Thoracic aorta (tissue), 2 donors: ENCODE measurements at regions not wholly inside any gene's neighbourhood (a gene's known extent, or its start where the extent isn't known, plus 50 kb on each side); places are given as distances from the start of the nearest gene placed in this dataset.

Experiments
- ATAC-seq: fragments of 150-250 bp; one replicate; pipeline ENCODE4 v1.8.0; 2017; ENCODE audit warnings: low read depth; ENCODE audit not compliant: insufficient number of reproducible peaks, low FRiP score
- DNase-seq: peaks from one replicate; pipeline ENCODE4 v3.0.0-alpha.2; 2020; ENCODE audit warnings: low spot score
- H3K27ac ChIP-seq, 2 donors: fragments of 200-600 bp; sonication (generic); 1 replicate in 1 of 2; 2 replicates in 1 of 2; pipeline ENCODE4 v1.5.1; 2016; ENCODE audit warnings: mild to moderate bottlenecking in 2 of 2, moderate library complexity in 2 of 2
- H3K27me3 ChIP-seq: fragments of 200-600 bp; sonication (generic); replicated peaks from 2 replicates; pipeline ENCODE4 v1.6.0; 2016; ENCODE audit warnings: mild to moderate bottlenecking; ENCODE audit not compliant: insufficient read depth
- H3K36me3 ChIP-seq: fragments of 200-600 bp; sonication (generic); one replicate; pipeline ENCODE4 v1.5.1; 2016
- H3K4me1 ChIP-seq, 2 donors: fragments of 200-600 bp; sonication (generic); 1 replicate in 1 of 2; 2 replicates in 1 of 2; pipeline versions ENCODE4 v1.5.1 to v1.6.0; 2016; ENCODE audit warnings: low read depth in 2 of 2, mild to moderate bottlenecking in 1 of 2; ENCODE audit not compliant: control insufficient read depth in 1 of 2
- H3K4me3 ChIP-seq: fragments of 200-600 bp; sonication (generic); 2 replicates; pipeline ENCODE4 v1.5.1; 2016; ENCODE audit warnings: mild to moderate bottlenecking
- H3K9me3 ChIP-seq: fragments of 200-600 bp; sonication (generic); 2 replicates; pipeline ENCODE4 v1.5.1; 2016
- TF ChIP-seq, protein P1 (sequence below): fragments of 200-600 bp; sonication (generic); IDR thresholded peaks from one replicate; pipeline ENCODE4 v1.5.1; 2019; ENCODE audit warnings: antibody characterized with exemption

DNA sequence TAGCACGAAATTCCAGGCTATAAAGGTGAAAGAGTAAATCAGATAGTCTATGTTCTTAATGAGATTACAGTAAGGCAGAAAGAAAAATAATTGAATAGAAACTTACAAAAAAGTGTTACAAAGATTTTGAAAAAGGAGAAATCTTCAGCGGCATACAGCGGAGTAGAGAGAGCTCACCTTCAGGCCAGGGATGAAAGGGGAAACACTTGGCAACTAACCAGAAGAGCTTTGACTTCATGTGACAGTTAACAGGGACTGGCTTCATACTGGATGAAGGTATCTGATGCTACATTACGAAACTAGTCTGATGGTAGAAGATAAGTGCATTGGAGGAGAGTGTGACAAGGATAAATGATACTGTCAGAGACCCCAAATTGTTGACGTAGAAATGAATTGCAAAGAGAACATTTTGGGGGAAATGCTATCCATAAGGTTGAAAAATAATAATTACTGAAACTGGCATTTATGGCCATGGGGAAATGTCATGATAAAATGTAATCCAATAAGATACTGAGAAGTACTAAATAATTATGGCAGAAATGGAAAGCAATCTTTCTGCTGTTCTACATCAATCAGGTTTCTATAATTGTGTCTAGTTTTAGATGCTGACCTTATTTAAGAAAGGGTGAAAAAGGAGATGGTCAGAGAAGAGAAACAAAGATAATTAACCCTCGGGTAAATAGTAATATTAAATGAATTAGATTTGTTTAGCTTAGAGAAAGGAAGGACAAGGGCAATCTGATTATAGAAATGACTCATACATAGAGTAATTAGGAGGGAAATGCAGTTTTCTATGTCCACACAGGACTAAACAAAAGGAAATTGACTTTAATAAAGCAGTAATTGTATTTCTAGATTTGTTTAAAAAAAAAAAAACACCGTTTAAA lies 808.7 kb downstream of the NCAM2 start:
- DNase-seq: no peak
- ATAC-seq: no peak

GRCh38 chr21:21807598-21807903 lies 809.3 kb downstream of the NCAM2 start:
- Histone ChIP-seq H3K27ac (no peak overlapping the region), H3K4me1 (no peaks in the 10 kb centered on the region), H3K36me3 (no peaks in the 10 kb centered on the region), H3K4me3 (no peak overlapping the region), H3K27me3 (no peaks in the 10 kb centered on the region), H3K9me3 (no peaks in the 10 kb centered on the region)
- no peak for ATAC-seq
- DNase-seq: no peak
- TF ChIP-seq, protein P1, sequence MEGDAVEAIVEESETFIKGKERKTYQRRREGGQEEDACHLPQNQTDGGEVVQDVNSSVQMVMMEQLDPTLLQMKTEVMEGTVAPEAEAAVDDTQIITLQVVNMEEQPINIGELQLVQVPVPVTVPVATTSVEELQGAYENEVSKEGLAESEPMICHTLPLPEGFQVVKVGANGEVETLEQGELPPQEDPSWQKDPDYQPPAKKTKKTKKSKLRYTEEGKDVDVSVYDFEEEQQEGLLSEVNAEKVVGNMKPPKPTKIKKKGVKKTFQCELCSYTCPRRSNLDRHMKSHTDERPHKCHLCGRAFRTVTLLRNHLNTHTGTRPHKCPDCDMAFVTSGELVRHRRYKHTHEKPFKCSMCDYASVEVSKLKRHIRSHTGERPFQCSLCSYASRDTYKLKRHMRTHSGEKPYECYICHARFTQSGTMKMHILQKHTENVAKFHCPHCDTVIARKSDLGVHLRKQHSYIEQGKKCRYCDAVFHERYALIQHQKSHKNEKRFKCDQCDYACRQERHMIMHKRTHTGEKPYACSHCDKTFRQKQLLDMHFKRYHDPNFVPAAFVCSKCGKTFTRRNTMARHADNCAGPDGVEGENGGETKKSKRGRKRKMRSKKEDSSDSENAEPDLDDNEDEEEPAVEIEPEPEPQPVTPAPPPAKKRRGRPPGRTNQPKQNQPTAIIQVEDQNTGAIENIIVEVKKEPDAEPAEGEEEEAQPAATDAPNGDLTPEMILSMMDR: no peak

More for the DNA sequence above, 808.7 kb downstream of the NCAM2 start:
- H3K4me1 ChIP-seq: no peaks in the 10 kb centered on the region
- H3K27ac ChIP-seq: no peak overlapping the region
- no peak overlapping the region for H3K4me3 ChIP-seq
- H3K27me3 ChIP-seq: no peaks in the 10 kb centered on the region
- no peaks in the 10 kb centered on the region for H3K9me3 ChIP-seq
- TF ChIP-seq, protein P1: no peak
- H3K36me3 ChIP-seq: no peaks in the 10 kb centered on the region

- no peaks in the 10 kb centered on the region for H3K4me1 ChIP-seq
- H3K27ac ChIP-seq: no peak overlapping the region
- H3K36me3 ChIP-seq: no peaks in the 10 kb centered on the region
- H3K27me3 ChIP-seq: no peaks in the 10 kb centered on the region
- ATAC-seq: no peak
- H3K9me3 ChIP-seq: no peaks in the 10 kb centered on the region
- no peak overlapping the region for H3K4me3 ChIP-seq
- no peak for DNase-seq
- TF ChIP-seq, protein P1: no peak
These were observed 815.1 kb downstream of the NCAM2 start for GRCh38 chr21:21813289-21813688.

DNA sequence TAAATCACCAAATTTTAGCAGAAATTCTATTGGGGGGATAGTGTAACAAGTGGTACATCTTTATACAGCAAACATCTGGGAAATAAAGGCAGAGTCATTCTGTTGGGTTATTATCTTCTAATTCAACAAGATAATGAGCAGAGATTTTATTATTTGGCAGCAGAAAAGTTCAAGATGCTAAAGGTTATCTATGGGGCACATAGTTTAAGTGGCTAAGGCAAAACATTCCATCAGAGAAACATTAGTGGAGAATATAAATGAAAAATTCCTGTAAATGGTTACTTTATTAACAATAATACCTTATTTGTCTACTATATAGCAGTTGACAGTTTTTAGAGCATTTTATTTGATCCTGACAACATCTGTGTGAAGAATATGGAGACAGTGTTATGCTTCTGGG lies 815.7 kb downstream of the NCAM2 start:
- no peaks in the 10 kb centered on the region for H3K4me1 ChIP-seq
- H3K9me3 ChIP-seq: no peaks in the 10 kb centered on the region
- no peaks in the 10 kb centered on the region for H3K27me3 ChIP-seq
- TF ChIP-seq, protein P1: no peak
- ATAC-seq (no peak), DNase-seq (no peak)
- H3K4me3 ChIP-seq: no peak overlapping the region
- H3K36me3 ChIP-seq: no peaks in the 10 kb centered on the region
- no peak overlapping the region for H3K27ac ChIP-seq

DNA sequence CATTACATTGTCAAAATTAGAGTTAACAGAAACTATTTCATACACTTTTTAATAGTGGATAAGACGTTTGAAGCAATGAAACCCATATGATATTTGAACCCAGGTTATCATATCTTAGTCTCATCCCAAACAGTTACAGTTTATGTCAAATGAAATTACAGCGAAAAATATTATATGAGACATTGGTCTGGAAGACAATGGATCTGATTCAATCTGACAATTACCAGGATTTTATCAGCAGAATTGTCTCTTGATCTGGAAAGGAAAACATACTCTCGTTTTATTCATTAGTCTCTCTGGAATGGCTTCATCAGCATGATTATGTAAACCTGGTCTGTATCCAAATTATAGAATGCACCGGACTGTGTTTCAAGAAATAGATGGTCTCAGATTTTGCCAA lies 818.6 kb downstream of the NCAM2 start:
- no peak overlapping the region for H3K4me3 ChIP-seq
- DNase-seq: no peak
- no peaks in the 10 kb centered on the region for H3K36me3 ChIP-seq
- TF ChIP-seq, protein P1: no peak
- H3K27ac ChIP-seq: no peak overlapping the region
- H3K27me3 ChIP-seq: no peaks in the 10 kb centered on the region
- no peak for ATAC-seq
- H3K4me1 ChIP-seq: no peaks in the 10 kb centered on the region
- no peaks in the 10 kb centered on the region for H3K9me3 ChIP-seq
